ENCODE measurements at regions not wholly inside any gene's neighbourhood (a gene's known extent, or its start where the extent isn't known, plus 50 kb on each side); places are given as distances from the start of the nearest gene placed in this dataset.

- peaks cover 19% of the 10 kb centered on the region for H3K36me3 Mint-ChIP-seq (ENCODE audit: unreplicated experiment)
- H3K9me3 Mint-ChIP-seq (ENCODE audit: unreplicated experiment): peaks cover 3% of the 10 kb centered on the region
- no peaks in the 10 kb centered on the region for H3K27me3 Mint-ChIP-seq (ENCODE audit: unreplicated experiment)
- H3K4me3 Mint-ChIP-seq (ENCODE audit: unreplicated experiment): no peak overlapping the region
- no peak for DNase-seq
- H3K4me1 Mint-ChIP-seq (ENCODE audit: low read depth, unreplicated experiment): no peaks in the 10 kb centered on the region
- TF ChIP-seq CTCF (IDR thresholded peaks at IDR 0.05; ENCODE audit: partially characterized antibody, unreplicated experiment): no peak
- no peak overlapping the region for H3K27ac Mint-ChIP-seq (ENCODE audit: unreplicated experiment)
Observed at GRCh38 chr1:60769082-60769481, 313.3 kb upstream of the NFIA start.

GRCh38 chr1:60765204-60765603 is 317.2 kb upstream of the NFIA start:
- H3K36me3 Mint-ChIP-seq (ENCODE audit: unreplicated experiment): no peaks in the 10 kb centered on the region
- DNase-seq: peak; percentile 28
- no peaks in the 10 kb centered on the region for H3K4me1 Mint-ChIP-seq (ENCODE audit: low read depth, unreplicated experiment)
- H3K27ac Mint-ChIP-seq (ENCODE audit: unreplicated experiment): no peak overlapping the region
- TF ChIP-seq CTCF (IDR thresholded peaks at IDR 0.05; ENCODE audit: partially characterized antibody, unreplicated experiment): peak; percentile 78
- H3K27me3 Mint-ChIP-seq (ENCODE audit: unreplicated experiment): no peaks in the 10 kb centered on the region
- H3K9me3 Mint-ChIP-seq (ENCODE audit: unreplicated experiment): no peaks in the 10 kb centered on the region
- H3K4me3 Mint-ChIP-seq (ENCODE audit: unreplicated experiment): no peak overlapping the region

GRCh38 chr1:60764489-60764888 is 317.9 kb upstream of the NFIA start:
- DNase-seq: no peak
- no peak overlapping the region for H3K27ac Mint-ChIP-seq (ENCODE audit: unreplicated experiment)

GRCh38 chr1:60763741-60764140 is 318.6 kb upstream of the NFIA start:
- H3K9me3 Mint-ChIP-seq (ENCODE audit: unreplicated experiment): peaks cover 4% of the 10 kb centered on the region
- TF ChIP-seq CTCF (IDR thresholded peaks at IDR 0.05; ENCODE audit: partially characterized antibody, unreplicated experiment): no peak
- peaks cover 4% of the 10 kb centered on the region for H3K27me3 Mint-ChIP-seq (ENCODE audit: unreplicated experiment)
- no peak overlapping the region for H3K4me3 Mint-ChIP-seq (ENCODE audit: unreplicated experiment)
- no peaks in the 10 kb centered on the region for H3K36me3 Mint-ChIP-seq (ENCODE audit: unreplicated experiment)
- DNase-seq: no peak
- H3K4me1 Mint-ChIP-seq (ENCODE audit: low read depth, unreplicated experiment): peaks cover 9% of the 10 kb centered on the region
- H3K27ac Mint-ChIP-seq (ENCODE audit: unreplicated experiment): no peak overlapping the region

More at GRCh38 chr1:60764489-60764888, 317.9 kb upstream of the NFIA start:
- no peak for TF ChIP-seq CTCF (IDR thresholded peaks at IDR 0.05; ENCODE audit: partially characterized antibody, unreplicated experiment)
- Mint-ChIP-seq H3K27me3 (ENCODE audit: unreplicated experiment) (peaks cover 1% of the 10 kb centered on the region), H3K9me3 (ENCODE audit: unreplicated experiment) (peaks cover 1% of the 10 kb centered on the region), H3K36me3 (ENCODE audit: unreplicated experiment) (no peaks in the 10 kb centered on the region), H3K4me1 (ENCODE audit: low read depth, unreplicated experiment) (peaks cover 1% of the 10 kb centered on the region), H3K4me3 (ENCODE audit: unreplicated experiment) (no peak overlapping the region)

GRCh38 chr1:60762911-60763310 is 319.4 kb upstream of the NFIA start:
- no peak for DNase-seq
- no peak overlapping the region for H3K4me3 Mint-ChIP-seq (ENCODE audit: unreplicated experiment)
- no peak for TF ChIP-seq CTCF (IDR thresholded peaks at IDR 0.05; ENCODE audit: partially characterized antibody, unreplicated experiment)
- no peaks in the 10 kb centered on the region for H3K36me3 Mint-ChIP-seq (ENCODE audit: unreplicated experiment)
- H3K9me3 Mint-ChIP-seq (ENCODE audit: unreplicated experiment): peaks cover 4% of the 10 kb centered on the region
- H3K27ac Mint-ChIP-seq (ENCODE audit: unreplicated experiment): no peak overlapping the region
- peaks cover 9% of the 10 kb centered on the region for H3K4me1 Mint-ChIP-seq (ENCODE audit: low read depth, unreplicated experiment)
- peaks cover 4% of the 10 kb centered on the region for H3K27me3 Mint-ChIP-seq (ENCODE audit: unreplicated experiment)

All from glutamatergic neuron (in vitro differentiated cells).